SU-DHL-6 (cell line): ENCODE measurements at regions not wholly inside any gene's neighbourhood (a gene's known extent, or its start where the extent isn't known, plus 50 kb on each side); places are given as distances from the start of the nearest gene placed in this dataset.

Experiments used
- EZH2phosphoT487 ChIP-seq: fragments of 200-600 bp; sonication (generic), shearing (Covaris generic); conservative IDR thresholded peaks from 2 replicates; pipeline ENCODE4 v1.6.1; 2018; ENCODE audit warnings: mild to moderate bottlenecking, antibody characterized with exemption, low read length, moderate library complexity, mixed read lengths
- TF ChIP-seq, protein P1 (sequence below): fragments of 200-600 bp; sonication (generic); IDR thresholded peaks from one replicate; pipeline ENCODE4 v1.5.1; 2017; ENCODE audit warnings: antibody characterized with exemption, mild to moderate bottlenecking, low read length, moderate library complexity; ENCODE audit not compliant: insufficient read depth, poor library complexity, severe bottlenecking

DNA sequence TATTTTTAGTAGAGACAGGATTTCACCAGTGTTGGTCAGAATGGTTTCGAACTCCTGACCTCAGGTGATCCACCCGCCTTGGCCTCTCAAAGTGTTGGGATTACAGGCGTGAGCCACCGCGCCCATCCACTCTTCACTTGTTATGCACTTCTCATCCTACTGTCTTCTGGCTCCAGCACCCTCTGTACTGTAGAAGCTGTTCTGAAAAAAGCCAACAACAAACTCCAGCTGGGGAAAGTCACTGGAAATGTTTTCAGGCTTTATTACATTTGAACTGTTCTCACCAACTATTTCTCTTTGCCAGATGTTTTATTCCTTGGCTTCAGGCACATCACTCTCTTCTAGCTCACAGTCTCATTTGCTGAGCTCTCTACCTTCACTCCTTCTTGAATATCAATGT is 122.5 kb upstream of the EGR2 start:
- TF ChIP-seq, protein P1, sequence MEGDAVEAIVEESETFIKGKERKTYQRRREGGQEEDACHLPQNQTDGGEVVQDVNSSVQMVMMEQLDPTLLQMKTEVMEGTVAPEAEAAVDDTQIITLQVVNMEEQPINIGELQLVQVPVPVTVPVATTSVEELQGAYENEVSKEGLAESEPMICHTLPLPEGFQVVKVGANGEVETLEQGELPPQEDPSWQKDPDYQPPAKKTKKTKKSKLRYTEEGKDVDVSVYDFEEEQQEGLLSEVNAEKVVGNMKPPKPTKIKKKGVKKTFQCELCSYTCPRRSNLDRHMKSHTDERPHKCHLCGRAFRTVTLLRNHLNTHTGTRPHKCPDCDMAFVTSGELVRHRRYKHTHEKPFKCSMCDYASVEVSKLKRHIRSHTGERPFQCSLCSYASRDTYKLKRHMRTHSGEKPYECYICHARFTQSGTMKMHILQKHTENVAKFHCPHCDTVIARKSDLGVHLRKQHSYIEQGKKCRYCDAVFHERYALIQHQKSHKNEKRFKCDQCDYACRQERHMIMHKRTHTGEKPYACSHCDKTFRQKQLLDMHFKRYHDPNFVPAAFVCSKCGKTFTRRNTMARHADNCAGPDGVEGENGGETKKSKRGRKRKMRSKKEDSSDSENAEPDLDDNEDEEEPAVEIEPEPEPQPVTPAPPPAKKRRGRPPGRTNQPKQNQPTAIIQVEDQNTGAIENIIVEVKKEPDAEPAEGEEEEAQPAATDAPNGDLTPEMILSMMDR: no peak
- TF ChIP-seq EZH2phosphoT487: no peak
